ENCODE measurements at regions not wholly inside any gene's neighbourhood (a gene's known extent, or its start where the extent isn't known, plus 50 kb on each side); places are given as distances from the start of the nearest gene placed in this dataset.

GRCh38 chr13:22399801-22400420, 729.0 kb downstream of the FGF9 start:
- CTCF ChIA-PET, result no interaction called here

GRCh38 chr13:22402682-22403081, 731.8 kb downstream of the FGF9 start:
- ChIA-PET CTCF (no interaction called here), POLR2A (no interaction called here)
- DNase-seq (ENCODE audit: low read depth, low spot score), result no peak
- TF ChIP-seq CTCF (IDR thresholded peaks at IDR 0.05; ENCODE audit: insufficient read depth, low read length, missing control alignments), result no peak
- no peak overlapping the region for H3K4me3 ChIP-seq (ENCODE audit: low read depth, low read length)

More at GRCh38 chr13:22399801-22400420, 729.0 kb downstream of the FGF9 start:
- POLR2A ChIA-PET, result no interaction called here
- no peak for DNase-seq (ENCODE audit: low read depth, low spot score)
- no peak for TF ChIP-seq CTCF (IDR thresholded peaks at IDR 0.05; ENCODE audit: insufficient read depth, low read length, missing control alignments)
- no peak overlapping the region for H3K4me3 ChIP-seq (ENCODE audit: low read depth, low read length)

- DNase-seq (ENCODE audit: low read depth, low spot score), result no peak
- ChIA-PET POLR2A (no interaction called here), CTCF (no interaction called here)
- H3K4me3 ChIP-seq (ENCODE audit: low read depth, low read length), result no peak overlapping the region
- no peak for TF ChIP-seq CTCF (IDR thresholded peaks at IDR 0.05; ENCODE audit: insufficient read depth, low read length, missing control alignments)
These were observed 732.3 kb downstream of the FGF9 start for GRCh38 chr13:22403144-22403543.

DNA sequence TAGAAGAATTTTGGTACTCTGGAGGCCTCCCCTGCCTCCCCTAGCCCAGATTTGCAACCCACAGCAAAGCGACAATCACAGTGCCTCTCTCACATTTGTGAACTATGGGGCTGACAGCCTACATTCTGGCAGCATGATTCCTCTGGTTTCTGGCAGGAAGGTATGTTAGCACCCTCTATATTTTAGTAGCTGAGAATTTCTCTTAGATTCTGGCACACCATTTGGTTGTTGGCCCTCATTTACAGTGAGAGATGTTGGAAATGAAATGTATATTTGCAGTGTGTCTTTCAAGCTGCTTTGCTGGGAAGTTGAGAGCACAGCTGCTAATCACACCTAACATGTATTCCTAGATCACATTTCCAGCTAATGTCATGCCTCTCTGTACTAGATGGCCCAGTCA, 735.0 kb downstream of the FGF9 start:
- TF ChIP-seq CTCF (IDR thresholded peaks at IDR 0.05; ENCODE audit: insufficient read depth, low read length, missing control alignments), result no peak
- CTCF ChIA-PET, result no interaction called here
- no peak overlapping the region for H3K4me3 ChIP-seq (ENCODE audit: low read depth, low read length)
- POLR2A ChIA-PET, result no interaction called here
- no peak for DNase-seq (ENCODE audit: low read depth, low spot score)

GRCh38 chr13:22412452-22412851, 741.6 kb downstream of the FGF9 start:
- DNase-seq (ENCODE audit: low read depth, low spot score), result no peak

GRCh38 chr13:22422023-22422422, 751.1 kb downstream of the FGF9 start:
- ChIA-PET CTCF (no interaction called here), POLR2A (no interaction called here)
- H3K4me3 ChIP-seq (ENCODE audit: low read depth, low read length), result no peak overlapping the region
- no peak for DNase-seq (ENCODE audit: low read depth, low spot score)
- TF ChIP-seq CTCF (IDR thresholded peaks at IDR 0.05; ENCODE audit: insufficient read depth, low read length, missing control alignments), result no peak

More at GRCh38 chr13:22412452-22412851, 741.6 kb downstream of the FGF9 start:
- no peak for TF ChIP-seq CTCF (IDR thresholded peaks at IDR 0.05; ENCODE audit: insufficient read depth, low read length, missing control alignments)
- no peak overlapping the region for H3K4me3 ChIP-seq (ENCODE audit: low read depth, low read length)
- ChIA-PET CTCF (no interaction called here), POLR2A (no interaction called here)
